ENCODE measurements at regions not wholly inside any gene's neighbourhood (a gene's known extent, or its start where the extent isn't known, plus 50 kb on each side); places are given as distances from the start of the nearest gene placed in this dataset.

DNA sequence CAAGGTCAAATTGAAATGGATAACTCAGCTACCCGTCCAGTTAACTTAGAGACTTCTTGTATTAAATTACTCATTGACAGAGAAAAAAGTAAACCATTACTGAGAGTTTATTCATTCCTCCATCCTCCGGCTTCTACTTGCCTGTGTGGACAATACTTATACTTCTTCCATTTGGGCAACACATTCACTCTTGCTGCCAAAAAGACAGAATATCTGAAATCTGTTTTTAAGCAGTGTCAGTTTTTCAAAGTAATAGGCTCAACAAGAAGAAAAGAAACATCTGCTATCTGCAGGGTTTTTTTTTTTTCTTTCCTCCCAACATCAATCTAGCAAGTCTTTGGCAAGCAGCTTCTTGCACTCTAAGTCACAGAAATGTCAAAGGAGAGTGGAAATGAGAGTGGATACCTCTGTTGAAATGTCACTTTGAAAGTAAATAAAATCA lies 1142.8 kb downstream of the PCDH9 start:
- no peak for TF ChIP-seq POLR2A (IDR thresholded peaks at IDR 0.05; ENCODE audit: low read depth)
- TF ChIP-seq, protein P1, sequence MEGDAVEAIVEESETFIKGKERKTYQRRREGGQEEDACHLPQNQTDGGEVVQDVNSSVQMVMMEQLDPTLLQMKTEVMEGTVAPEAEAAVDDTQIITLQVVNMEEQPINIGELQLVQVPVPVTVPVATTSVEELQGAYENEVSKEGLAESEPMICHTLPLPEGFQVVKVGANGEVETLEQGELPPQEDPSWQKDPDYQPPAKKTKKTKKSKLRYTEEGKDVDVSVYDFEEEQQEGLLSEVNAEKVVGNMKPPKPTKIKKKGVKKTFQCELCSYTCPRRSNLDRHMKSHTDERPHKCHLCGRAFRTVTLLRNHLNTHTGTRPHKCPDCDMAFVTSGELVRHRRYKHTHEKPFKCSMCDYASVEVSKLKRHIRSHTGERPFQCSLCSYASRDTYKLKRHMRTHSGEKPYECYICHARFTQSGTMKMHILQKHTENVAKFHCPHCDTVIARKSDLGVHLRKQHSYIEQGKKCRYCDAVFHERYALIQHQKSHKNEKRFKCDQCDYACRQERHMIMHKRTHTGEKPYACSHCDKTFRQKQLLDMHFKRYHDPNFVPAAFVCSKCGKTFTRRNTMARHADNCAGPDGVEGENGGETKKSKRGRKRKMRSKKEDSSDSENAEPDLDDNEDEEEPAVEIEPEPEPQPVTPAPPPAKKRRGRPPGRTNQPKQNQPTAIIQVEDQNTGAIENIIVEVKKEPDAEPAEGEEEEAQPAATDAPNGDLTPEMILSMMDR (IDR thresholded peaks at IDR 0.05), result no peak

All from esophagus muscularis mucosa (tissue), 3 donors.